KBM-7 (cell line): ENCODE measurements at regions not wholly inside any gene's neighbourhood (a gene's known extent, or its start where the extent isn't known, plus 50 kb on each side); places are given as distances from the start of the nearest gene placed in this dataset.

Experiments
- DNase-seq: peaks from one replicate; pipeline ENCODE4 v3.0.0-alpha.2; 2015
- in situ Hi-C: fragments of 300-500 bp; cut with MboI; formaldehyde crosslinking; loops from 2 replicates; pipeline ENCODE4 v1.14.3; 2020; ENCODE audit warnings: low sequenced_read_pairs, low pct_unique_long_range_greater_than_20kb, mixed read lengths

DNA sequence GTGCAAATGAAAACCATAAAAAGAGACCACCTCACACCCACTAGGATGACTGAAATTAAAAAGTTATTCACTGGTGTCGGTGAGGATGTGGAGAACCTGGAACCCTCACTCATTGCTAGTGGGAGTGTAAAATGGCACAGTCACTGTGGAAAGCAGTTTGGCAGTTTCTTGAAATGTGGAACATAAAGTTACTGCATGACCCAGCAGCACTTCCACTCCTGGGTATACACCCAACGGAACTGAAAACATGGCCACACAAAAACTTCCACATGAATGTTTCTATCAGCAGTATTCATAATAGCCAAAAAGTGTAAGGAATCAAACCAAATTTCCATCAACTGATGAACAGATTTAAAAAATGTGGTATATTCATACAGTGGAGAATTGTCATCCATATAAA is 65.1 kb upstream of the SLC66A3 start:
- in situ Hi-C loops, result no loop called here
- DNase-seq, result peak; percentile 45

DNA sequence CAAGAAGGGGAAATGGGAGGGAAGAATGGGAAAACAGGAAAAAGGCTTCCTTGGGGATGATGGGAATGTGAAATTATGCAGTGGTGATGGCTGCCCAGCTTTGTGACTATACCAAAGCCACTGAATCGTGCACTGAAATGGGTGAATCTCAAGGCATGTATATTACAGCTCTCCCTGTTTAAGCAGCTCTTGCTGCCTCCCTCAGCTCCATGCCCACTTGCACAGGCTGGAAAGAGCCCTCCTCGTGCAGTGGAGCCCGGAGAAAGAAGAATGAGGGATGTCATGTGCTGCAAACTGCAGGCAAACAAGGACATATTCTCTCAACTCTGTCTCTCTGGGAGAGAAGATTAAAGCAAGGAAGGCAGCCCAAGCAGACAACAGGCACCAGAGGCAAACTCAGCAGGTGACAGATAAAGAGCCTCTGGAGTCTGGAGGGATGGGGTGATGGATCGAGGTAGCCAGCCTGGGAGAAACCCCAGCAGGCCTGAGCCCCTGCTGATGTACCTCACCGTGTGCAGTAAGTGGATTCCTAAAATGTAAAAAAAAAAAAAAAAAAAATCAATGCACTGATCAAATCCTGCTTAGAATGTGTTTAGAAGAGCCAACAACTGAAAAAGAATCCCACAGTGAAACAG is 62.4 kb upstream of the SLC66A3 start:
- DNase-seq, result no peak
- in situ Hi-C loops, result no loop called here

DNA sequence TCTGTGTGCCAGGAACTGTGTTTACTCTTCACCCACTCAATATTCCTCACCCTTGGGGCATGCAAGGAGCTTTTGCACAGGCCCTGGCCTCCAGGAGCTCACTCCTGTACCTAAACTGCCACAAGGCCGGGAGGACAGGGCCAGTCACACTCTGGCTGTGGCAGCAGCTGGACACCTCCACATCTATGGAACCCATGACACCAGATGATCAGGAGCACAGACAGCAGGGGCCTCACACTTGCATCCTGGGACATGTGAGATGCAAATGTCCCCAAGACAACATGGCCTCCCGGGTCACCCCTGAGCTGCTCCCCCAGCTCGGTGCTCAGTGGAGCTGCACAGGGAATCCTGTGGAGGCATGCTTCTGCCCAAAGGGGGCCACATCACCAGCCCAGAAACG is 61.8 kb upstream of the SLC66A3 start:
- no peak for DNase-seq
- in situ Hi-C loops, result no loop called here

DNA sequence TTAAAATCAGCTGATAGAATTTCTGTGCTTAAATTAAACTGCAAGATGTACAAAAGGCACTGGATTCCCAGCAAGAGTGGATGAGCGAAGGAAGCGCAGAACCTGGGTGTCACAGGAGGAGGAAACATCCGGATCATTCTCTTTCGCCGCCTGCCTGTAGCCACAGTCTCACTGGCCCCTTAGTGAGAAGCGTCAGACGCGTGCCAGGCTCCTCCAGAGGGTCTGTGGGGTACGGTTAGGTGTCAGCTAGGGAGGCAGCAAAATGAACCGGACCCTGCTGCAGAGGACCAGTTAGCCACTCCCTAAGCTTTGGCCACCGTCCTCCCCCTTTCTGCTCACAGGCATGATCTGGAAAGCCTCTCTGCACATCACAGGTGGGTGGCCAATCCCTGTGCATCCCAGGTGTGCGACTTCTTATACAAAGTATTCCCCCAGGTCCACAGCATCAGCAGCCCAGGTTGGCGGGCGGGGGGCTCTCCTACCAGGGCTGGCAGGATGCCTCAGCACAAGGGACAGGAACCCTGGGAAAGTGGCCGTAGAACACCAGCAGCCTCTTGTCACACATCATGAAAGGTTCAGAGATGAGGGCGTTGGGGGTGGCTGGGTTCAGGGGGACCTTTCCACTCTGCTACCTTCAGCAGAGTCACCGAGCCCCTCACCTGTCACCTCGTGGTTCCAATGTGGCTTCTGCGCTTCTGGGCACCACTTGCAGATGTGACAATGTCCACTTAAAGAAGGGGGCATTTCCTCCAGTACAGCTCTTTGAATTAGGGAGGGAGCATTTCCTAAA is 61.1 kb upstream of the SLC66A3 start:
- in situ Hi-C loops, result no loop called here

DNA sequence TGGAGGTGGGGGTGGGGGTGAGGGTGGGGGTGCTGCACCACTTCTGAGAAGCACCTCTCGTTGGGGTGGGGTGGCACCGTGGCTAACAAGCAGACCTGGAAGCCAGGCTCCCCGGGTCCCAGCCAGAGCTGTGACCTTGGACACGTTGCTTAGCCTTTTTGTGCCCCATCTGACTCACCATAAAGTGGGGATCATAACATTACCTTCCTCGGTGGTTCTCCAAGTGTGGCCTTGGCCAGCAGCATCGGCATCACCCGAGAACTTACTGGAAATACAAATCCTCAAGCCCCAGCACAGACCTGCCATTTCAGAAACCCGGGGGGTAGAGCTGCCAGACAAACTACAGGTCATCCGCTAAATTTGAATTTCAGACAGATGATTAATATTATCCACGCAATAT is 58.7 kb upstream of the SLC66A3 start:
- in situ Hi-C loops, result no loop called here
- no peak for DNase-seq

More for the DNA sequence above, 61.1 kb upstream of the SLC66A3 start:
- DNase-seq, result no peak

DNA sequence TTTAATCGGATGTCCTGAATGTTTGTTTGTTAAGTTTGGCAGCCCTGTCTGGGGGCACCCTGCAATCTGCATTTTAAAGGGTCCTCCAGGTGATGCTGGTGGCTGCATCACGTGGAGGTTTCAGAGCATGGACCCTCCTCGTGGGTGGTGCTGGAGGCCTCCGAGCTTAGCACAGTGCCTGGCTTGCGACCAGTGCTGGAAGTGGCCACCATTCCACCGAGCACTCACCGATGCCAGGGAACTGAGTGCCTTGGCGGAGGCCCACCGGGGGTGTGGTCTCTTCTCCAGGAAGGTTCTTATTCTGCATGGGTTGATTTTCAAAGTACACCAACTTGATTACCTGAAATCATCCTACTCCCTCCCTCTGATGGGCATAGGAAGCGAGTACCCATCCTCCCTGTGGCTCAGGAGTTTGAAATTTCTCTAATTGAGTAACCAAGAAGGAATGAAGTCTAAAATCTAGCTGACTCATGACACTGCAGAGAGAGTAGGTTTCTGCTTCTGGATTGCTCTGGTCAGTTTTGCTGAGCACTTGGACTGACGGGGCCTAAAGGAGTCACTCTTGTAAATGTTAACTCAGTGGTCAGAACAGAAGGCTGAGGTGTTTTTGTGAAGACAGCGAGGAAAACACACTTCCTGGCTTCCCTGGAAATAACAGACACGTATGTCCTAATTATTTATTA is 58.1 kb upstream of the SLC66A3 start:
- in situ Hi-C loops, result no loop called here
- DNase-seq, result no peak

DNA sequence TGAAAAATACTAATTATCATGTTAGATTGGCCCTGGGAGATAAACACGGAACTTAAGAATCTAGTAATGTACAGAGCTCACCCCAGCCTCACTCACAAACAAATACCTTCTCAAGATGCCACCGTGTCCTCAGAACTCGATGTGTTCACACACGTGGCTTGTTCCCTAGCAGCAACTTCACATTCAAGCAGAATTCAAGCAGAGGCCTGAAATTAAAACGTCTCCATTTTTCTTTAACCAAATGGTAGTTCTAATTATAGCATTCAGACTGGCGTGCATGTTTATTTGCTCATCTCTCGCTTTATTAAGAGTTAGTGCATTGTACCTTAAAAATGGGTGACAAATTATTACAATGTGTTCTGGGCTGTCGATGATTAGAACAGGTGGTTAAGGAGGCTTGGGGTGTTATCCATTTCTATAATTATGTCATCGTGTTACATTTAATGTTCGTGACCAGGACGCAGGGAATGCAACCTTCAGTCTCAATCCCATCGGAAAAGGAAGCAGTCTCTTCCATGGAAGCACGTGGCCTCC is 57.3 kb upstream of the SLC66A3 start:
- in situ Hi-C loops, result no loop called here
- DNase-seq, result no peak

DNA sequence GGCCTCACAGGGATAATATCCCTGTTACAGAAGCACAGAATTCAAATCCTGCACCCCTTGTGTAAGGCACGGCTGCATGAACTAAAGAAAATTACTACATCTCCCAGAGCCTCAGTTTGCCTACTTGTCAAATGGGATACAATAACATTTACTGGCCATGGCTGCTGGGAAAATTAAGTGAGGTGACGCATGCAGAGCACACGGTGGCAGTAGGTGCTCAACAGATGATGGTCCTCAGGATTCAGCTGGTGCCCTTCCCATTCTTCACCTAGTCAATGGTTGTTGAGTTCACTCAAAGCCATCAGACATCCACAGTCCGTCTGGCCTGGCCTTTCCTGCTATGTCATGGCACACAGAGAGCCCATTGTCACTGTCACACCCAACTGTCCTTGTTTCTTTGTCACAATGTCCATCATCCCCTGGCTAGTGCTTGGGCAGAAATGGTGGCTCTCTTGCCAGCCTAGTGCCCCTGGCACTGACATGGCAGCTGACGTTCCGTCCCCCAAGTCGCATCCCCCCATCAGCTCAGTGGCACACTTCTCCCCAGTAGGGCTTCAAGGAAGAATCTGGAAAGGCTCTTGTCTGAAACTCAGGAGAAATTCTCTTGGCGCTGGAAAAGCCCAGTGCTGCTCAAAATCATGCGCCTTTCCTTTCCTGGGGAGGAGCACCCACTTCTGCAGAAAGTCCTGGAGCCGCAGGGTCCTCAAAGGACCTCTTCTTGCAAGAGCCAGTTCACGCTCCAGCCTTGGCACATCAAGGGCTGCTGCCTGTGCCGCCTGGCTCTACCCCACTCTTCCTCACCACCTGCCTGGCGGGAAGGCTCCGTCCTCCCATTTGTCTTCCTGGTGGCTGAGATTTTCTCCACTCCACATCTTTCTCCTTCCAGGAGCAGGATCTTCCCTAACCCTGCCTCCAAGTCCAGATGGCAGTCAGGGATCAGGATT is 55.9 kb upstream of the SLC66A3 start:
- no peak for DNase-seq
- in situ Hi-C loops, result no loop called here

DNA sequence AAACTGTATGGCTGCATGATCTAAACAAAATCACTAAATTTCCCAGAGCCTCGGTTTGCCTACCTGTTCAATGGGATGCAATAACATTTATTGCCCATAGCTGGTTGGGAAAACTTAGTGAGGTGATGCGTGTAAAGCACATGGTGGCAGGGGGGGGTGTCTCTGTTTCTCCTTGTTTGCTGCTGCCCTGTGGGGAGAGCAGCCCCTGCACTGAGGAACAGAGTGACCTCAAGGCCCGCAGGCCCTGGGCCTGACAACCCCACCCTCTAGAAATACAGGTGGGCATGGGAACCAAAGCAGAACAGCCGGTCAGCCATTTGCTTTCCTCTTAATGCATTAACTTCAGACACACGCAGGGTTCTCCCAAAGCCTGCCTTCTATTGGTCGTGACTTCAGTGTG is 55.1 kb upstream of the SLC66A3 start:
- in situ Hi-C loops, result no loop called here
- no peak for DNase-seq

DNA sequence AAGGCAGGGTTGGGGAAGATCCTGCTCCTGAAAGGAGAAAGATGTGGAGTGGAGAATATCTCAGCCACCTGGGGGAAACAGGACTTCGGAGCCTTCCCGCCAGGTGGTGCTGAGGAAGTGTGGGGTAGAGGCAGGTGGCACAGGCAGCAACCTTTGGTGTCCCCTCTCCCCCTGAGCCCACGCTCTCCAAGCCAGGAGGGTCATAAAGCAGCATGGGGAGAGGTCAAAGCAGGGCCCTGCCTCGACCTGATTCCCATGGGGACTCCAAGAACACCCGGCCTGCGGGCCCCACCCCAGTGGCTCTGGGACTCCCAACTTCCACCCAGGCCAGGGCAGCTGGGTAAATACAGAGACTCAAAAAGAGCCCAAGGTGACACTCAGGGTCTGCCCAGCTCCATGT is 54.3 kb upstream of the SLC66A3 start:
- in situ Hi-C loops, result no loop called here
- no peak for DNase-seq

DNA sequence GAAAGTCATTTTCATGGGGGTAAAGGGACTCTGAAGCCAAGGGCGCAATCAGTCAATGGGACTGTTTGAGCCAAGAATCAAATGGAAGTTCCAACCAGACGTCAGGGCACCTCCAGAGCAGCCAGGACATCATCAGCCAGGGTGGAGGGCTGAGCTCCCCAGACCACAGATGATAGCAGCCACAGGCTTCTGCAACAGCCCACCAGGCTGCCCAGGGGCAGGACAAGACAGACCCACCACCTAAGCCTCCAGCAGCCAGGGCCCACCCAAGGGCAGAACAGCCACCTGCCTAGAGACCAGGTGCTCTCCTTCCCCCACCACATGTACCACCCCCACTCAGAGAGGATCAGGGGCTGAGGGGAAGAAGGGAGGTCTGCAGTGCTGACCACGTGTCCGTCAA is 53.8 kb upstream of the SLC66A3 start:
- in situ Hi-C loops, result no loop called here
- no peak for DNase-seq

DNA sequence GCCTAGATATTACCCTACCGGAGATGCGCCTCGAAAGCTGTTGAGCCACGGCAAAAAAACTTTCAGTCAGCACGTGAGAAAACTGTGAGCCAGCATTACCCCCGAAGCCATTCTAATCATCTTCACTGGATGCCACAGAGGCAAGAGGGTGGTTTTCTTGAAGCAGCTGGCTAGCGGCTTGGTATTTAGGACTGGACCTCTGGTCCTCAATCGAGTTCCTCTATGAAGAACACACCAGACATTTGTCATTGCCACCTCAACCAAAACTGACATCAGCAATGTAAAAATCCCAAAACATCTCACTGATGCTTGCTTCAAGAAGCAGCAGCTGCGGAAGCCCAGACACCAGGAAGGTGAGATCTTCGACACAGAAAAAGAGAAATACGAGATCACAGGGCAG is 52.8 kb upstream of the SLC66A3 start:
- DNase-seq, result no peak
- in situ Hi-C loops, result no loop called here

DNA sequence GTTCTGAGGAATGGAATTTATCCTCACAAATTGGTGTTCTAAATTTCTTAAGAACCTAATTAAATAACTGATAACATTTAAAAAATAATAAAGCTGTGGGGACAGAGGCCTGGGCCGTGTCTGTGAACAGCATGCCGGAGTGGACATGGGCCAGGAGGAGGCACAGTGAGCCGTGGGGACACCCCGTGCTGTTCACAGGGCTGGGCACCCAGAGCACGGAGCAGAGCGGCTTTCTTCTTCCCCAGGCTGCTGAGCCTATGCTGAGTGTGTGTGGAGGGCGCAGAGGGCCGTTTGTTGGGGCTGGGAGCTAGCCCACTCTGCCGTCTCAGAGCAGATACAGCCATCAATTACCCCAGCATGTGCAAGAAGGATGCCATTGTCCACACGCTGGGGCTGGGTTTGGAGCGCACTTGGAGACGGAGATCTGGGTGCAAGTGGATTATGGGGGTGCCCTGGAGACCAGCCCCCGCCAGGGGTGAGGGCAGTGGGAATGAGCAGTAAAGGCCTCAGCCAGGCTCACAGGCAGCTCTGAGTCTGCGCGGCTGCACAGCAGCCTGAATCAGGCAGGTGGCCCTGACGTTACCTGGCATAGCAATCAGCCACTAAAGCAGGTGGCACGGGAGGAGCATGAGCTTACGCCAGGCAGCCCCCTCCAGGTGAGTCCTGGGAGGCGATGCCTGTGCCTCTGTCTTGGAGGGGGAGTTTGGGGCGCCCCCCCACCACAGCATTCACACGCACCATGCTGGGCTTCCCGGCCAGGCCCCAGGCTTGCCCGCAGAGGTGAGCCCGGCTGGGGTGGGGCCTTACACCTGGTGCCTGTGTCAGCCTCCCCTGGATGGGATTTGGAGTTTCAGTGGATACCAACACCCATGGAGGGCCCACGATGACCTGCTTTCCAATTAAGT is 52.1 kb upstream of the SLC66A3 start:
- DNase-seq, result no peak
- in situ Hi-C loops, result no loop called here

DNA sequence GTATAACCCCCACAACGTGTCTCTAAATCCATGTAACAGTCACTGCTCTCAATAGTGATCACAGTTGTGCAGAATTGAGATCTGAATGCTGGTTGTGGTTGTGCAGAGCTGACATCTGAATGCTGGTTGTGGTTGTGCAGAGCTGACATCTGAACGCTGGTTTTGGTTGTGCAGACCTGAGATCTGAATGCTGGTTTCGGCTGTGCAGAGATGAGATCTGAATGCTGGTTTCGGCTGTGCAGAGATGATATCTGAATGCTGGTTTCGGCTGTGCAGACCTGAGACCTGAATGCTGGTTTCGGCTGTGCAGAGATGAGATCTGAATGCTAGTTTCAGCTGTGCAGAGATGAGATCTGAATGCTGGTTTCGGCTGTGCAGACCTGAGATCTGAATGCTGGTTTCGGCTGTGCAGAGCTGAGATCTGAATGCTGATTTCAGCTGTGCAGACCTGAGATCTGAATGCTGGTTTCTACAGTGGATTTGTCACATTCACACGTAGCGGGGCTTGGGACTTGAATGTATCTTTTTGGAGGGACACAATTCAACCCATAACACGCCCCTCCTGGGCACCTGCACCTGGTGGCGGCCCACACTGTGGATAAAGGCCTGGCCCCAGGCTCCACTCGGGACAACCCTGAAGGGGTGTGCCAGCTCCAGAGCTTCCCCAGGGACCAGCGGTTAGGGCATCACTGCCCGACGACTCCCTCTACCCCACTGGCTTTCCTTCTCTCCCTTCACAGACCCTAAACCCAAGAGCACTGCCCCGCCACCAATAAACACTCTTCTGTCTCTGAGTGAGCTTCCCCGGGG is 51.1 kb upstream of the SLC66A3 start:
- no peak for DNase-seq
- in situ Hi-C loops, result no loop called here

DNA sequence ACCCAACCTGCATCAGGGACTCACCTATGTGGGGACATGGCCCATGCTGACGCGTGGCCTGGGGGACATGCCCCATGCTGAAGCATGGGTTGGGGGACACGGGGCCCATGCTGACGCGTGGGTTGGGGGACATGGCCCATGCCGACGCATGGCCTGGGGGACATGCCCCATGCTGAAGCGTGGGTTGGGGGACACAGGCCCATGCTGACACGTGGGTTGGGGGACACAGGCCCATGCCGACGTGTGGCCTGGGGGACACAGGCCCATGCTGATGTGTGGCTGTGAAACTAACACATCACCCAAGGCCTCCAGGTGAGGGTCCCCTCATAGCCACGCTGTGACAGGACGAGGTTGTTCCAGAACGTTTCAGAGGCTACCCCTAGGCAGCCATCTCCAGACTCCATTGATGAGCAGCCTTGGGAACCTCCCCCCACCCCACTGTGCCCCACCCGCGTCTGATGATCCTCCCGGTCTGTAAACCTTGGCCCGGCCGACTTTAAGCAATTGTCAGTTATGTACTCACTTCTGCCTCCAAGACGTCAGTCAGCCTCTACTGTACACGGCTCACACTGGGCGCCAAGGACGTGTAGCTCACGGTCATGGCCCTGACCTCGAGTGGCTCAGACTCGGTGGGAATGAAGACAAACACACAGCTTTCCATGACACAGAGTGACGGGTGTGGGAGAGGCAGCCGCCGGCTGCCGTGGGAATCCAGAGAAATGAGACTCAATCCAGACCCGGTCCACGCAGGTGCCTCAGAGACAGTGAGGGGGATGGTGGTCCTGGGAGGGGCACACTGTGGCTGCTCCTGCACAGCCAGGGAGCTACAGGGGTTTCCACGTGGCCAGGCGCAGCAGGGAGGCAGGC is 50.2 kb upstream of the SLC66A3 start:
- DNase-seq, result no peak
- in situ Hi-C loops, result no loop called here
